ENCODE measurements at regions not wholly inside any gene's neighbourhood (a gene's known extent, or its start where the extent isn't known, plus 50 kb on each side); places are given as distances from the start of the nearest gene placed in this dataset.

DNA sequence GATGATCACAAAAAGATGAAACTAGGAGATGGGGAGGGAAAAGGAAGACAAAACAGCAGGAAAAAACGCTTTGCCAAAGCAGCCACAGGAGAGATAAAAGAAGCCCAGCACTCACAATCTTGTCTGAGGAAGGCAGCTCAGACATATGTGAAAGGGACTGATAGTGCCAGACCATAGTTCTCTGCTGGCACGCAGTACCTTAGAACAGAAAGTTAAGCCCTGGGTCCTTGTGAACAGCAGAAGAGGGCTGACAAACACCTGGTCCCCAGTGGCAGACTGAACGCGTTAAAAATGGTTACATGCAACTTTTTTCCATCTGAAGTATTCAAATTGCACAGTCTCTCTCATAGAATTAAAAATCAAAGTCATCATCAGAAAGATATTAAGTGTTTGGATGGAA, 433.2 kb upstream of the ADAMTS5 start:
- DNase-seq (ENCODE audit: low spot score) = no peak
- in situ Hi-C loops (cut with HindIII; ENCODE audit: low sequenced_read_pairs) = no loop called here

GRCh38 chr21:27397578-27397977, 430.7 kb upstream of the ADAMTS5 start:
- no peak for DNase-seq (ENCODE audit: low spot score)
- in situ Hi-C loops (cut with HindIII; ENCODE audit: low sequenced_read_pairs) = no loop called here

DNA sequence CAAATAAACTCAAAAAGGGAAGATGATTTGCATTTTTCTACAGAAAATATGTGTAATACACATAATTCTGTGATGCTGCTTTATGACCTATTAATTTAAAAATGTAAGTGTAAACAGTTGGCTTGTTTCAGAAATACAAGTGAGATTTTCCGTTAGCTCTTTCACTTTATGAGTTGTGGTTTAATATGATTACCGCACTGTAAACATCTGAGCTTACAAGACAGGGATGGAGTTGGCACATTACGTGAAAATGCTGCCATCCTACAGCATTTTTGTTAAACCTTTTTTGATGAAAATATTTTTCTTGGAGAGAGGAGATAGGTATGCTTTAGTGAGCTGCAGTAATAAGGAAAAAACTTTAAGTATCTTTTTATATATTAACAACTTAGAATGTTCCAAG, 426.8 kb upstream of the ADAMTS5 start:
- in situ Hi-C loops (cut with HindIII; ENCODE audit: low sequenced_read_pairs) = no loop called here
- no peak for DNase-seq (ENCODE audit: low spot score)

GRCh38 chr21:27391990-27392389, 425.1 kb upstream of the ADAMTS5 start:
- in situ Hi-C loops (cut with HindIII; ENCODE audit: low sequenced_read_pairs) = no loop called here

DNA sequence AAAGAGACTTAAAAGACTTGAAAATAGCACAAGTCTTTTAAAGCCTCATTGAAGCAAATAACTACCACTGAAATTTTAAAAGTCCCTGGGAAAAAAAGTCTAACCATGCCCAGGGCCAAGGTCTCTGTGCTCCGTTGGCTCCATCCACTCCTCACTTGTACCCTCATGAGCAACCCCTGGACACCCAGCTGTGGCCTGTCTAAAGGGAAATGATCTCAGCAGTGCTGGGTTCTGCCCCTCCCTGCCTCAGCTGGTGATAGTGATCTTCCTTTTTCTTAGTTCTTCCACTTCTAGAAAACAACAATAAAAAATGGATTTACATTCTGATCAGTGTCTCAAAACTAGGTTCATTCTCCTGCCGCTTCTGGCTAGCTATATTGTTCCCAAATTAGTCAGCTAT, 423.5 kb upstream of the ADAMTS5 start:
- DNase-seq (ENCODE audit: low spot score) = no peak
- in situ Hi-C loops (cut with HindIII; ENCODE audit: low sequenced_read_pairs) = no loop called here

More at GRCh38 chr21:27391990-27392389, 425.1 kb upstream of the ADAMTS5 start:
- DNase-seq (ENCODE audit: low spot score) = no peak

DNA sequence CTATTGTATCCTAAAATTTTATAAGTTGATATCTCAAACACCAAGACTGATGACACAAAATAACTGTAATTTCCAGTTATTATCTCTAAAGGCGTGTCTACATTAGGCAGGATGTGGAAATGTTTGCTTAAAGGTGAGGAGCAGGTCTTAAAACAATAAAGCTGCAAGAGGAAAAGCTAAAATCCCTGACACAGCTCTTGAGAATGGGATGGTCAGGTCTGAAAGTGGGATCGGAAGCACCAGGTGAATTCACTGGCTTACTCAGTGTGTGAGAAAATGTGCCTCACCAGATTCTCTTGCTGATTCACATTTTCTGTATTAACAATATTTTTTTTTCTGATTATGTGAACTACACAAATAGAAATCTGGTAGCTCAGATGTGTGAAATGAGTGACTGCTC, 421.9 kb upstream of the ADAMTS5 start:
- no peak for DNase-seq (ENCODE audit: low spot score)
- in situ Hi-C loops (cut with HindIII; ENCODE audit: low sequenced_read_pairs) = no loop called here

- DNase-seq (ENCODE audit: low spot score) = no peak
- in situ Hi-C loops (cut with HindIII; ENCODE audit: low sequenced_read_pairs) = no loop called here
Measured at GRCh38 chr21:27382404-27382803, 415.5 kb upstream of the ADAMTS5 start.

GRCh38 chr21:27380303-27380702, 413.4 kb upstream of the ADAMTS5 start:
- in situ Hi-C loops (cut with HindIII; ENCODE audit: low sequenced_read_pairs) = no loop called here

DNA sequence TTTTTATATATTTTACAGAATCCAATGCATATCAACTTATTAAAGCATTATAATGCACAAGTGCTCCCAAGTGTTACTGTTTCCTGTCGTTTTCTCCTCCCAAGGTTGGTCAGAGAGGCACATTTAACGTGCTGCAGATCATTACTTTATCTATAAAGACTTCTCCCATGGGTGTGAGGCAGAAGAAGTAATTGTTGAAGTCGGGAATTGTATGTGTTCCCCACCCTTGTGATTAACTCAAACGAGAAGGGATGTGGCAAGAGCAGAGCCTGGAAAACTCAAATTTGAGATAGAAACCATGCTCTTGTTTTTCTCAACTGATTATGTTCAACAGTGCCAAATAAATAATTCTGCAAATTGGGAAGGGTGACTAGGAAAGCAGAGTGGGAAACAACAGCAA, 412.5 kb upstream of the ADAMTS5 start:
- in situ Hi-C loops (cut with HindIII; ENCODE audit: low sequenced_read_pairs) = no loop called here
- DNase-seq (ENCODE audit: low spot score) = no peak

More at GRCh38 chr21:27380303-27380702, 413.4 kb upstream of the ADAMTS5 start:
- no peak for DNase-seq (ENCODE audit: low spot score)

DNA sequence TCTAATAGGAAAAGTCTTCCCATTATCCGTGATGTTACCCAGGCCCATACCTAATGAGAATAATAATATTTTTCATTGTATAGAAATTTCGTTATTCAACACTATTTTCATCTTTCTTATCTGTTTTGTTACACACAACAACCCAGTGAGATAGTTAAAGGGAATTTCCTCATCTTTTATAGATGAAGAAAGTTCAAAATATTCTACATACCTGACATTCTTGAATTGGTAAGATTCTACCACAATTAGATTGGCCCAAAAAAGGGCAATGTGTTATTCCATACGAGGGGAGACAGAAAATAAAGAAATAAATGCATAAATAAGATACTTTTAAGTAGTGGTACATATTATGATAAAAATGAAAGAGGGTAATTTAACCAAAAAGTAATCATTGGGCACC, 405.5 kb upstream of the ADAMTS5 start:
- in situ Hi-C loops (cut with HindIII; ENCODE audit: low sequenced_read_pairs) = no loop called here
- DNase-seq (ENCODE audit: low spot score) = no peak

- no peak for DNase-seq (ENCODE audit: low spot score)
- in situ Hi-C loops (cut with HindIII; ENCODE audit: low sequenced_read_pairs) = no loop called here
Measured at GRCh38 chr21:27371975-27372331, 405.1 kb upstream of the ADAMTS5 start.

DNA sequence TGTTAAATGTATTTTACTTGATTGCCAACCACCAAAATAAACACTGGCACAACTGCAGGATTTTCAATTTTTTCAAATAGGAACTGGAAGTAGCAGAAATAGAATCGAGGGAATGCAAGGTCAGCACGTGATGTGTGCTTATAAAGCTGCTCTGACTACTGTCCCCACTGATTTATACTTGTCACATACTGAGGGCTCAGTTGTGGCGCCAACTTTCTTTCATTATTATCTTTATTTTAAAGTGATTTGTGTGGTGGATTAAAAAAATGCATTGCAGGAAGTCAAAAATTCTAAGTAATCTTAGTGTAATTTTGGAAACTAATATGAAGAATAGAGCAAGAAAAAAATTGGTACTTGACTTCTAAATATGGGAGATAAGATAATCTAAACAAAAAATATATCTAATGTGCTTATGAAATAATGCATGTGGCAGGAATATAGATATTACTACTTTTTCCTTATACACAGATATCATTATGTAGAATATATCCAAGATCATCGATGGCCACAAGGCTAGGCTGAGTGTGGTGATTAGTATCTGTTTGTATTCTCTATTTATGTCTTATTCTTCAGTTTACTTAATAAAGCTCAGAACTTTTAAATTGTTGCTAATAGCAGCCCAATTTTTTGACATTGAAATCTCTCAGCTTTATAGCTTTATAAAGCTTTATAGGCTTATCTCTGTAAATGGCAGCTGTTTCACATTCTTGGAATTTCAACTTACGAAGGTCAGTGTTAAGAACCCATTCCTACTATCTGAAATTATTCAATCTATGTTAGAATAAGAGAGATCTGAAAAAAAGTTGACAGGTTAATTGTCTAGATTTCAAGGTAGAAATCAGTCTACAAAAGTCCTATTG, 404.5 kb upstream of the ADAMTS5 start:
- in situ Hi-C loops (cut with HindIII; ENCODE audit: low sequenced_read_pairs) = no loop called here
- DNase-seq (ENCODE audit: low spot score) = no peak

- in situ Hi-C loops (cut with HindIII; ENCODE audit: low sequenced_read_pairs) = no loop called here
- DNase-seq (ENCODE audit: low spot score) = no peak
Measured at GRCh38 chr21:27369978-27370571, 403.2 kb upstream of the ADAMTS5 start.

- in situ Hi-C loops (cut with HindIII; ENCODE audit: low sequenced_read_pairs) = no loop called here
Measured at GRCh38 chr21:27369234-27369633, 402.3 kb upstream of the ADAMTS5 start.

DNA sequence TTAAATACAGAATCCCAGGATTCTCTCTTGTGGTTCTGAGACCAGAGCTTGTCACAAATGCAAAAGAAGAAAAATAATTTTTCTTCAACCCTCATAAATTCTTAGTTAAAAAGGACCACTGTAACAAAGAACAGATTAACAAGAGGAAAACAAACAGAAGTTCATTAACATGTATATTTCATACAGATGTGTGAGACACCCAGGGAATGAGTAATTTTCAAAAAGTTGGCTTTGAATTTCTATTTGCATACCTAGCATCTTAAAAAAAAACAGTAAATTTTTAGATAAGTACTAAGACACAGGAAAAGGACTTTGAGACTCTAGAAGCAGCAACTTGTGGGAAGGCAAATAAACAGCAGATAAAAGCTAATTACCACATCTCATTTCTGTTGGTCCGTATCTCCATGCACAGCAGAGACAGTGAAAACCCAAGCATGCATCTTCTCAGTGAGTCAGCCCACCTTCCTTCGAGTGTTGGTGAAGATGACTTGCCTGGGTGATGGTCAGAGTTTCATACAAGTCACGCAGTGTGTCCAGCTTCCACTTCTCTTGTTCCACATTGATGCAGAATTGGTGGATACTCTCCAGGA, 399.9 kb upstream of the ADAMTS5 start:
- in situ Hi-C loops (cut with HindIII; ENCODE audit: low sequenced_read_pairs) = no loop called here
- DNase-seq (ENCODE audit: low spot score) = no peak

More at GRCh38 chr21:27369234-27369633, 402.3 kb upstream of the ADAMTS5 start:
- no peak for DNase-seq (ENCODE audit: low spot score)

DNA sequence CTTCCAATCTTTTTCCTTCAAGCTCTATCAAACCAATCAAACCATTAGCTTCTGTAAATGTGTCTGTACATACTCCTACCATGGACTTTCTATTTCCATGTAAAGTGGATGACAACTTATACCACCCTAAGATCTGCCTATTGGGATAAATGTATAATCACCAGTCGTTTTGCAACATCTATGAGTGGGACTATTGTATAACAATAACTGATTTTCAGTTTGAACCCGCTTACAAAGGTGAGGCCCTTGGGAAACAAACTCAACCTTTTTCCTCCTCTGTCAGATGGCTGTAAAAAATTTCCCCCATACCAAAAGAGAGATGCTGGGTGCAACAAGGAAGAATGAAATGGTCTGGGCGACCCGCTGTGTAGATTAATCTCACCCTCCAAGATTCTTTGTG, 399.1 kb upstream of the ADAMTS5 start:
- DNase-seq (ENCODE audit: low spot score) = no peak
- in situ Hi-C loops (cut with HindIII; ENCODE audit: low sequenced_read_pairs) = no loop called here

DNA sequence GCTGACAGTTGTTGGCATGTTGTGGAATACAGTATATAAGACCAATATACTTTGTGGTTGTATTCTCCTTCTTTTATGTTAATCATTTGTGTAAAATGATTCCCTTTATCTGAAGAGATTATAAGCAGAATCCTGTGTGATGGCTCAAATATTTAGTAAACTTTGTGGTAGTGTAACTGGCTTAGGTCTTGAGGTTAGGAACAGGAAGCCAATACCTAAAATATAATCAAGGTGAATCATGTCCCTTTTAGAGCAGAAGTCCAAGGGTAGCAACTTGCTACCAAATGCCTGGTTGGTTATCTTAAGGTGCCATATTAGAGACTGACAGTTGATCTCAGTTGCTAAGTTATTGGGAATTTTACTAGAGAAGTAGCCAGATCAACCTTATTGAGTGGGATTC, 398.5 kb upstream of the ADAMTS5 start:
- in situ Hi-C loops (cut with HindIII; ENCODE audit: low sequenced_read_pairs) = no loop called here
- no peak for DNase-seq (ENCODE audit: low spot score)

DNA sequence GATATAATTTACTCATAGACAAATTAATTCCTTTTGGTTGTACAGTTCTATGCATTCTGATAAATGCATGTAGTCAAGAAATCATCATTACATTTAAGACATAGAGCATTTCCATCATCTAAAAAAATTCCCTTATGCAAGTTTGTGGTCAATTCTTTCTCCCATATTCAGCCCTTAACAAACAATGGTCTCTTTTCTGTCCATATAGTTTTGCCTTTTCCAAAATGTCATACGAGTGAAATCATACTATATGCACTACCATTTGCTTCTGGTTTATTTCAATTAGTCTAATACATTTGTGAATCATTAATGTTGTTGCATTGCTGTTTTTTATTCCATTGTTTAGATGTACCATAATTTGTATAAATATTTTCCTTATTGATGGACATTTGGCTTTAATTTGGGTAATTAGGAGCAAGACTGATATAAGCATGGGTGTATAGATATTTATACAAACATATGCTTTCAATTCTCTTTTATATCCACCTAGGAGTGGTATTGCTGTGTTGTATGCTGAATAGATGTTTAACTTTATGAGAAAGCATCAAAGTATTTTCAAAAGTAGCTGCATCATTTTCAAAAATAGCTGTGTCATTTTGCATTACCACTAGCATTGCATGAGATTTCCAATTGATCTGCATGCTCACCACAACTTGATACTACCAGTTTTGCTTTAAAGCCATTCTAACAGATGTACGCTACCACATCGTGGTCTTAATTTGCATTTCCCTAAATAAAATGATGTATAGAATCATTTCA, 397.0 kb upstream of the ADAMTS5 start:
- in situ Hi-C loops (cut with HindIII; ENCODE audit: low sequenced_read_pairs) = no loop called here
- DNase-seq (ENCODE audit: low spot score) = no peak

GRCh38 chr21:27362249-27362648, 395.4 kb upstream of the ADAMTS5 start:
- in situ Hi-C loops (cut with HindIII; ENCODE audit: low sequenced_read_pairs) = no loop called here
- no peak for DNase-seq (ENCODE audit: low spot score)

DNA sequence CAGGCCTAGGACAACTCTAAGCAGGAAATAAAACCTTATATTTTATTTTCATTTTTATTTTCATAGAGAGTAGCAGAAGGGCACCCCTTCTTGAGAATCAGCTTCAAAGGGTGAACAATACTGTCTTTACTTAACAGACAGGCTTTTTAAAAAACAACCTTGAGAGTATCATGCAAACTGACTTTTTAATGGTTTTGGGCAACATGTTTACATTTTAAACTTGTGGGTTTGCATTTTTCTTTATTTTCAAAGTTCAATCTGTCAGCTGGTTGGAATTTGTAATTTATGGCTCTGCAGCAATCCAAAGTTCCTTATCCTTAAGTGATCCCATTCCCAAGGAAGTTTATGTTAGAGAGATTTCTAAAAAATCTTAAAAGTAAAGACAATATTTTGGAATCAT, 392.3 kb upstream of the ADAMTS5 start:
- in situ Hi-C loops (cut with HindIII; ENCODE audit: low sequenced_read_pairs) = no loop called here
- no peak for DNase-seq (ENCODE audit: low spot score)

Data from G401 (cell line).